Prostate gland (tissue), 2 donors: ENCODE measurements at regions not wholly inside any gene's neighbourhood (a gene's known extent, or its start where the extent isn't known, plus 50 kb on each side); places are given as distances from the start of the nearest gene placed in this dataset.

ENCODE experiments used
- DNase-seq: peaks from one replicate; pipeline ENCODE4 v3.0.0-alpha.2; 2019; ENCODE audit warnings: low spot score
- H3K27ac ChIP-seq, 2 donors: fragments of 200-600 bp; sonication (generic); 2 replicates each; pipeline ENCODE4 v1.5.1; 2017 to 2019
- H3K27me3 ChIP-seq: fragments of 200-600 bp; sonication (generic); replicated peaks from 2 replicates; pipeline ENCODE4 v1.5.1; 2019; ENCODE audit not compliant: insufficient read depth
- H3K36me3 ChIP-seq, 2 donors: fragments of 200-600 bp; sonication (generic); 1 replicate in 1 of 2; 2 replicates in 1 of 2; pipeline versions ENCODE4 v1.5.1 to v1.8.1; 2017 to 2019
- H3K4me1 ChIP-seq: fragments of 200-600 bp; sonication (generic); replicated peaks from 2 replicates; pipeline ENCODE4 v1.5.1; 2019
- H3K4me3 ChIP-seq, 2 donors: fragments of 200-600 bp; sonication (generic); 2 replicates each; pipeline ENCODE4 v1.5.1; 2017 to 2019
- H3K9me3 ChIP-seq: fragments of 200-600 bp; sonication (generic); 2 replicates; pipeline ENCODE4 v1.5.1; 2017
- CTCF ChIP-seq, 4 experiments: fragments of 200-600 bp in 2 of 4; fragments of 450-650 bp in 2 of 4; sonication (generic) in 2 of 4; IDR thresholded peaks; 1 replicate in 3 of 4; 2 replicates in 1 of 4; pipeline ENCODE4 v1.5.1; 2016 to 2019; ENCODE audit warnings: antibody characterized with exemption in 4 of 4, mild to moderate bottlenecking in 2 of 4, moderate library complexity in 2 of 4
- POLR2A ChIP-seq: fragments of 450-650 bp; IDR thresholded peaks from one replicate; pipeline ENCODE4 v1.6.1; 2016; ENCODE audit warnings: antibody characterized with exemption, mild to moderate bottlenecking
- POLR2AphosphoS5 ChIP-seq: sonication (generic); formaldehyde crosslinking; IDR thresholded peaks from one replicate; pipeline ENCODE4 v1.6.1; 2017; ENCODE audit warnings: antibody characterized with exemption
- WGBS: methylation state at CpG from one replicate; pipeline ENCODE4 v1.1.5; 2018; 5-methylcytosine and 5-hydroxymethylcytosine counted together
- intact Hi-C: fragments of 100-400 bp; cut with DNase I; formaldehyde crosslinking; loops from one replicate; pipeline ENCODE4 v1.14.2; 2022

GRCh38 chr1:4355839-4356238, 298.6 kb upstream of the AJAP1 start:
- intact Hi-C loops, result no loop called here
- H3K9me3 ChIP-seq, result no peaks in the 10 kb centered on the region
- H3K27me3 ChIP-seq, result peaks cover 5% of the 10 kb centered on the region
- no peaks in the 10 kb centered on the region for H3K4me1 ChIP-seq
- no peak overlapping the region for H3K27ac ChIP-seq
- DNase-seq, result no peak
- TF ChIP-seq POLR2AphosphoS5 (no peak), POLR2A (no peak), CTCF (IDR thresholded peaks at IDR 0.05) (no peak)
- no peak overlapping the region for H3K4me3 ChIP-seq
- H3K36me3 ChIP-seq, result no peaks in the 10 kb centered on the region
- 71% methylated on average over 6 of the region's 6 CpGs for WGBS

GRCh38 chr1:4362314-4363044, 291.9 kb upstream of the AJAP1 start:
- H3K36me3 ChIP-seq, result no peaks in the 10 kb centered on the region
- no peak overlapping the region for H3K4me3 ChIP-seq
- peaks cover 5% of the 10 kb centered on the region for H3K27me3 ChIP-seq
- 87% methylated on average over 22 of the region's 22 CpGs for WGBS
- H3K9me3 ChIP-seq, result no peaks in the 10 kb centered on the region
- intact Hi-C loops, result no loop called here
- TF ChIP-seq CTCF (IDR thresholded peaks at IDR 0.05) (no peak), POLR2A (no peak), POLR2AphosphoS5 (no peak)
- no peak overlapping the region for H3K27ac ChIP-seq
- no peaks in the 10 kb centered on the region for H3K4me1 ChIP-seq
- no peak for DNase-seq

- WGBS, result 94% methylated on average over 10 of the region's 10 CpGs
- no peak for DNase-seq
- intact Hi-C loops, result no loop called here
- no peak for TF ChIP-seq POLR2A
- no peak for TF ChIP-seq POLR2AphosphoS5
- no peak for TF ChIP-seq CTCF (IDR thresholded peaks at IDR 0.05)
- H3K27me3 ChIP-seq, result no peaks in the 10 kb centered on the region
- H3K4me3 ChIP-seq, result no peak overlapping the region
- no peak overlapping the region for H3K27ac ChIP-seq
- H3K4me1 ChIP-seq, result no peaks in the 10 kb centered on the region
- no peaks in the 10 kb centered on the region for H3K36me3 ChIP-seq
- no peaks in the 10 kb centered on the region for H3K9me3 ChIP-seq
These were observed 288.3 kb upstream of the AJAP1 start for GRCh38 chr1:4366091-4366490.

- TF ChIP-seq CTCF (IDR thresholded peaks at IDR 0.05) (no peak), POLR2AphosphoS5 (no peak), POLR2A (no peak)
- intact Hi-C loops, result no loop called here
- Histone ChIP-seq H3K36me3 (no peaks in the 10 kb centered on the region), H3K9me3 (no peaks in the 10 kb centered on the region), H3K27me3 (no peaks in the 10 kb centered on the region), H3K4me3 (no peak overlapping the region), H3K27ac (no peak overlapping the region), H3K4me1 (no peaks in the 10 kb centered on the region)
- DNase-seq, result no peak
- 81% methylated on average over 13 of the region's 13 CpGs for WGBS
These were observed 287.1 kb upstream of the AJAP1 start for GRCh38 chr1:4367230-4367777.

GRCh38 chr1:4369335-4369734, 285.1 kb upstream of the AJAP1 start:
- no peak for TF ChIP-seq POLR2AphosphoS5
- no peak for TF ChIP-seq CTCF (IDR thresholded peaks at IDR 0.05)
- no peak for TF ChIP-seq POLR2A
- DNase-seq, result no peak
- no peak overlapping the region for H3K4me3 ChIP-seq
- WGBS, result 93% methylated on average over 4 of the region's 4 CpGs
- H3K27me3 ChIP-seq, result no peaks in the 10 kb centered on the region
- intact Hi-C loops, result no loop called here
- H3K4me1 ChIP-seq, result no peaks in the 10 kb centered on the region
- H3K9me3 ChIP-seq, result no peaks in the 10 kb centered on the region
- H3K27ac ChIP-seq, result no peak overlapping the region
- H3K36me3 ChIP-seq, result no peaks in the 10 kb centered on the region
